Psoas muscle (tissue), 7 donors: ENCODE measurements at regions not wholly inside any gene's neighbourhood (a gene's known extent, or its start where the extent isn't known, plus 50 kb on each side); places are given as distances from the start of the nearest gene placed in this dataset.

Experiments
- ATAC-seq, 4 donors: fragments of 200-7000 bp; cut with Tn5 transposase; one replicate each; pipeline ENCODE4 v1.9.1; 2020; ENCODE audit warnings: moderate library complexity in 3 of 4, mild to moderate bottlenecking in 2 of 4
- DNase-seq, 2 donors: peaks; one replicate each; pipeline ENCODE4 v3.0.0-alpha.2; 2020
- H3K27ac ChIP-seq: fragments of 200-600 bp; one replicate; pipeline ENCODE4 v1.8.0; 2022
- H3K27me3 ChIP-seq, 3 donors: fragments of 200-600 bp in 1 of 3; one replicate each; pipeline versions ENCODE4 v1.6.1 to v1.8.0; 2013 to 2022; ENCODE audit warnings: low read length in 2 of 3, mild to moderate bottlenecking in 2 of 3, moderate library complexity in 1 of 3; ENCODE audit not compliant: insufficient read depth in 3 of 3
- H3K36me3 ChIP-seq, 2 donors: fragments of 200-600 bp in 1 of 2; one replicate each; pipeline versions ENCODE4 v1.6.1 to v1.8.0; 2013 to 2022; ENCODE audit warnings: low read depth in 1 of 2, mild to moderate bottlenecking in 1 of 2, moderate library complexity in 1 of 2; ENCODE audit not compliant: insufficient read depth in 1 of 2
- H3K4me1 ChIP-seq: fragments of 200-600 bp; one replicate; pipeline ENCODE4 v1.8.0; 2022
- H3K4me3 ChIP-seq: fragments of 200-600 bp; one replicate; pipeline ENCODE4 v1.8.0; 2022; ENCODE audit warnings: mild to moderate bottlenecking
- H3K9me3 ChIP-seq: fragments of 200-600 bp; one replicate; pipeline ENCODE4 v1.8.0; 2022
- CTCF ChIP-seq: fragments of 200-600 bp; IDR thresholded peaks from one replicate; pipeline ENCODE4 v1.8.0; 2022; ENCODE audit warnings: antibody characterized with exemption
- WGBS, 3 donors: extraction: QIAGEN DNeasy Blood & Tissue Kit; methylation state at CpG; one replicate each; pipeline versions ENCODE4 v1.1.6 to v1.1.7; 2013; 5-methylcytosine and 5-hydroxymethylcytosine counted together
- intact Hi-C, 2 donors: fragments of 100-400 bp; cut with DNase I; formaldehyde crosslinking; loops; one replicate each; pipeline versions ENCODE4 v1.11.0 to v1.14.2; 2022
- donor health status: healthy with polysubstance abuse.
- donor health status: DM: no; HTN: no; CAD: no; lungs with moderate emphysema.
- donor health status: Bipolar disorder and iron deficiency.
- donor health status: healthy.
- donor health status: DM: yes; HTN: yes; CAD: no.
- donor health status: DM: no; HTN: no; CAD: no.
- donor health status: DM: yes; HTN: yes; CAD: no.

DNA sequence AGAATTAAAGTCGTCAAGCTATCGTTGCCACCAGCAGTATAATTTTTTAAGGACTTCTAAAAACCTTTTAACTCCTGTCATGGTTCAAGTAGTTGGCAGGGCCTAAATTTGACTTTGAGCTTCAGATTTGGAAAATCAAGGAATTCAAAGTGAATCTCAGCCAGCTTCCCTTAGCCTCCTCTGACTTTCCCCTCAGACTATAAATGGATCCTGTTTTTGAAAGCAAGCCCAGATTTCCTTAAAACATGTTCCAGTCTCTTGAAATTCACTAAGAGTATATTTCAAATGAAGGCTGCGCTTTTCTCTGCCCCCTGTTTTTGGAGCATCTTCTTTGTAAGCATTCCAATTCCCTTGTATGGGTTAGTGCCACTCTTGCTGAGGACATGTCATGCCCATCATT, 101.8 kb upstream of the CDH8 start:
- WGBS, 3 donors: 69 to 81% (median 76%) methylated on average over 3 of the region's 3 CpGs
- no peak for ATAC-seq

DNA sequence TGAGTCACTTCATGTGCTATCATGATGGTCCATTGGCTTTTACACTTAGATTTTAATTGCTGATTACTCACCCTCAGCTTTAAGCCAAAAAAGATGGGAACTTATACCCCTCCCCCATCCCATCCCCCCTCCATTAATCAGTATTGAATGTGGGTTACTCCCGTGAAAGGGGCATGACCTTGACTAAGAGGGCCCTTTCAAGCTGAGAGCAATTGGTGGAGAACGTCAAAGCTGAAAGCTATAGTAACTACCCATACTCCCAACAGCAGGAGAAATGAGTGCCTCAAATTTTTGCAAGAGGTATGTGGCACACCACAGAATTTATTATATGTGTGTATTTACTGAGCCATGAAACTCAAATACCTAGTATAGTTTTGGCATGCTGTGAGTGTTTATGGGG, 99.7 kb upstream of the CDH8 start:
- ATAC-seq (no peak), DNase-seq (no peak)
- Histone ChIP-seq H3K27ac (no peak overlapping the region), H3K36me3 (no peaks in the 10 kb centered on the region), H3K27me3 (no peaks in the 10 kb centered on the region), H3K9me3 (no peaks in the 10 kb centered on the region), H3K4me1 (no peaks in the 10 kb centered on the region), H3K4me3 (no peak overlapping the region)
- TF ChIP-seq CTCF: no peak
- WGBS, 3 donors: 30 to 37% (median 35%) methylated on average over 2 of the region's 2 CpGs
- intact Hi-C loops: no loop called here

More for the DNA sequence above, 101.8 kb upstream of the CDH8 start:
- Histone ChIP-seq H3K9me3 (no peaks in the 10 kb centered on the region), H3K4me3 (no peak overlapping the region), H3K4me1 (no peaks in the 10 kb centered on the region), H3K36me3 (no peaks in the 10 kb centered on the region), H3K27me3 (no peaks in the 10 kb centered on the region), H3K27ac (no peak overlapping the region)
- no peak for DNase-seq
- no peak for TF ChIP-seq CTCF
- intact Hi-C loops: no loop called here

DNA sequence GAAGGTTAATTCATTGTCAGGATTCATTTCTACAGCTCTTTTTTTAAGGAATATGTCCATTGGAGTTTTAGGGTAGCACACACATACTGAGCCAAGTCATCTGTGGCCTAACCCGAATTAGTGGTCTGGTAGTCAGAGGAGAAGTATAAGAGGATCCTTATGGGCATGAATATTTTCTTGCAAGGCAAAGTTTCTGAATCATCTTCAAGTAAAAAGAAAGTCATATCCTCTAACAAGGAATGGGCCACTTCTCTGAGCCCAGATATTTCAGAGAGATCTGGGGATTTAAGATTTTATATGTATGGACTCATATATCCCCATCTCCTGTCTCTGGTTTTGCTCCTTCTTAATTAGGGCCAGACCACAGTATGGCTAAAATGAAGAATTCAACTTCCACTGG, 99.2 kb upstream of the CDH8 start:
- no peaks in the 10 kb centered on the region for H3K4me1 ChIP-seq
- H3K4me3 ChIP-seq: no peak overlapping the region
- WGBS, 3 donors: 79 to 83% (median 82%) methylated on average over 1 of the region's 1 CpG
- H3K36me3 ChIP-seq: no peaks in the 10 kb centered on the region
- H3K27me3 ChIP-seq: no peaks in the 10 kb centered on the region
- intact Hi-C loops: no loop called here
- no peak for ATAC-seq
- TF ChIP-seq CTCF: no peak
- no peak for DNase-seq
- H3K9me3 ChIP-seq: no peaks in the 10 kb centered on the region
- no peak overlapping the region for H3K27ac ChIP-seq

DNA sequence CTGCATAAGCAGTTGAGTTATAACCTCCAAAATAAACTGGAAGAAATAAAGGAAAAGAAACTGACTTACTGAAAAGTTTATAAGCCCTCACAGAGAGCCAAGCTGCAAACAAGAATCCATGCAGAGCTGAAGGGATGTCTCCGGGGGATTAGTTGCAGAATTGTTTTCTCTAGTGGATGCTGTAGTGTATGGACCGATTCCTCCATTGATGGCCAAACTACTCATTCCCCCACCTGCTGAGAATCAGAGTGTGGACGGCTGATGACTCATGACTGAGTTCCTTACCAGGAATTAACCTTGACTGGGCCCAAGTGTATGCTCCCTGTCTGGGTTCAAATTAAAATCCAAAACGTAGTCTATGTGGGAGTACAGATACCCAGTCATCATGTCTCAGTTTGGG, 93.9 kb upstream of the CDH8 start:
- Histone ChIP-seq H3K4me3 (no peak overlapping the region), H3K9me3 (no peaks in the 10 kb centered on the region), H3K27me3 (no peaks in the 10 kb centered on the region), H3K4me1 (no peaks in the 10 kb centered on the region), H3K27ac (no peak overlapping the region), H3K36me3 (no peaks in the 10 kb centered on the region)
- DNase-seq: no peak
- no peak for TF ChIP-seq CTCF
- intact Hi-C loops: no loop called here
- WGBS, 3 donors: 61 to 70% (median 68%) methylated on average over 4 of the region's 4 CpGs
- no peak for ATAC-seq

DNA sequence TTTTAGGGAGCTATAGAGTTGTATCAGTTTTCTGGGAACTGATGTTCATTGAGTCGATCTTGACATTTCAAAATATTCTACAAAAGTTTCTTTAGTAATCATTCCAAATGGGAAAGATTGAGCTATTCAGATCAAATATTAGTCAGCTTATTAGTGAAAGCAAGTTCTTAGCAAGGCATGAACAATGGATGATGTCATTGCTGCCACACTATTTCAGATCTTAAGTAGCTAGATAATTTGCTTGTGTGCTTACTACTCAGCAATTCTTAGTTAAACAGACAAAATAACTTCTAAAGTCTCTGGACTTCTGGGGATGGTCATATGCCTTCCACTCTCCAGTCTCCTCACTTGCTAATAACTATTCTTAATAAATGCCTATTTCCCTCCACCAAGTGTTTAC, 69.0 kb upstream of the CDH8 start:
- H3K4me1 ChIP-seq: no peaks in the 10 kb centered on the region
- intact Hi-C loops: no loop called here
- H3K4me3 ChIP-seq: no peak overlapping the region
- H3K9me3 ChIP-seq: no peaks in the 10 kb centered on the region
- WGBS, 3 donors: 87 to 96% (median 90%) methylated on average over 1 of the region's 1 CpG
- DNase-seq (no peak), ATAC-seq (no peak)
- no peak overlapping the region for H3K27ac ChIP-seq
- no peak for TF ChIP-seq CTCF
- no peaks in the 10 kb centered on the region for H3K36me3 ChIP-seq
- H3K27me3 ChIP-seq: no peaks in the 10 kb centered on the region
